ENCODE measurements at regions not wholly inside any gene's neighbourhood (a gene's known extent, or its start where the extent isn't known, plus 50 kb on each side); places are given as distances from the start of the nearest gene placed in this dataset.

DNA sequence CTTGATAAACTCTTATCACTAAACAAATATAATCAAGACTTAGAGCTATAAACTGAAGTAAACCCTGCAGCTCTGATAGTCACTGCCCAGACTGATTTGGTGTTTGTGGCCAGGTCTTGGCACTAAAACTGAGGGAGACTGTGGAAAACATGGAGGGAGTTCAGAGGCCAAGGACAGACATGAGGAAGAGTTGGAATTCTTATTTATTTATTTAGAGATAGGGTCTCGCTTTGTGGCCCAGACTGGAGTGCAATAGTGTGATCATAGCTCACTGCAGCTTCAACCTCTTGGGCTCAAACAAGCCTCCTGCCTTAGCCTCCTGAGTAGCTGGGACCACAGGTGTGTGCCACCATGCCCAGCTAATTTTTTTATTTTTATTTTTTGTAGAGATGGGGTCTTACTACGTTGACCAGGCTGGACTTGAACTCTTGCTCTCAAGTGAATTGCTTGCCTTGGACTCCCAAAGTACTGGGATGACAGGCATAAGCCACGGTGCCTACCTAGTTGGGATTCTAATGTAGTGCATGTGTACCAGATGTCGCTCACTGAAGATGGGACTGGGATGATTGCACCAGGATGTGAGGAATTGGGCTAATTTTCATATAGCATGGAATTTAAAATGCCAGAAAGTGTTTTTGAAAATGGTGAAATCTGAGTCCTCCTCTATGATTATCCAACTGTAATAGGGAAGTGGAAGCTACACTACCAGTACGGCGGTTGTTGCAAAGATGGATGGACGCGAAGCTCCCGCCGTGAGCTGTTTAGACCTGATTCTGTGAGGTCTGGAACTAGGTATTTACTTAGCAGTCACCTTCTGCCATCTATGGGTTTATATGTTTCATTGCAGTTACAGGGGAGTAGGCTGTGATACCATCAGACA is 52.7 kb upstream of the CTLA4 start (continued):
- TF ChIP-seq, protein P1, sequence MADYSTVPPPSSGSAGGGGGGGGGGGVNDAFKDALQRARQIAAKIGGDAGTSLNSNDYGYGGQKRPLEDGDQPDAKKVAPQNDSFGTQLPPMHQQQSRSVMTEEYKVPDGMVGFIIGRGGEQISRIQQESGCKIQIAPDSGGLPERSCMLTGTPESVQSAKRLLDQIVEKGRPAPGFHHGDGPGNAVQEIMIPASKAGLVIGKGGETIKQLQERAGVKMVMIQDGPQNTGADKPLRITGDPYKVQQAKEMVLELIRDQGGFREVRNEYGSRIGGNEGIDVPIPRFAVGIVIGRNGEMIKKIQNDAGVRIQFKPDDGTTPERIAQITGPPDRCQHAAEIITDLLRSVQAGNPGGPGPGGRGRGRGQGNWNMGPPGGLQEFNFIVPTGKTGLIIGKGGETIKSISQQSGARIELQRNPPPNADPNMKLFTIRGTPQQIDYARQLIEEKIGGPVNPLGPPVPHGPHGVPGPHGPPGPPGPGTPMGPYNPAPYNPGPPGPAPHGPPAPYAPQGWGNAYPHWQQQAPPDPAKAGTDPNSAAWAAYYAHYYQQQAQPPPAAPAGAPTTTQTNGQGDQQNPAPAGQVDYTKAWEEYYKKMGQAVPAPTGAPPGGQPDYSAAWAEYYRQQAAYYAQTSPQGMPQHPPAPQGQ (CRISPR knock-in tag; IDR thresholded peaks at IDR 0.05; ENCODE audit: borderline replicate concordance) = no peak
- TF ChIP-seq PITX1 (CRISPR knock-in tag; IDR thresholded peaks at IDR 0.05) = 0 out of 2 replicates have a peak, but pooled peaks have one; percentile 28
- TF ChIP-seq AHR (CRISPR knock-in tag; IDR thresholded peaks at IDR 0.05) = no peak
- no peak; the same call in 1 of the 2 replicates for TF ChIP-seq ZNF777 (CRISPR knock-in tag; IDR thresholded peaks at IDR 0.05)
- TF ChIP-seq ZFX (CRISPR knock-in tag; IDR thresholded peaks at IDR 0.05; ENCODE audit: low read depth) = no peak
- no peak for TF ChIP-seq ZNF615 (CRISPR knock-in tag; IDR thresholded peaks at IDR 0.05; ENCODE audit: borderline replicate concordance)
- TF ChIP-seq ZMAT3 (CRISPR knock-in tag; conservative IDR thresholded peaks at IDR 0.05) = no peak
- TF ChIP-seq MZF1 (CRISPR knock-in tag; IDR thresholded peaks at IDR 0.05; ENCODE audit: borderline replicate concordance) = no peak
- TF ChIP-seq, protein P2, sequence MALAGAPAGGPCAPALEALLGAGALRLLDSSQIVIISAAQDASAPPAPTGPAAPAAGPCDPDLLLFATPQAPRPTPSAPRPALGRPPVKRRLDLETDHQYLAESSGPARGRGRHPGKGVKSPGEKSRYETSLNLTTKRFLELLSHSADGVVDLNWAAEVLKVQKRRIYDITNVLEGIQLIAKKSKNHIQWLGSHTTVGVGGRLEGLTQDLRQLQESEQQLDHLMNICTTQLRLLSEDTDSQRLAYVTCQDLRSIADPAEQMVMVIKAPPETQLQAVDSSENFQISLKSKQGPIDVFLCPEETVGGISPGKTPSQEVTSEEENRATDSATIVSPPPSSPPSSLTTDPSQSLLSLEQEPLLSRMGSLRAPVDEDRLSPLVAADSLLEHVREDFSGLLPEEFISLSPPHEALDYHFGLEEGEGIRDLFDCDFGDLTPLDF (CRISPR knock-in tag; IDR thresholded peaks at IDR 0.05) = no peak
- peak; percentile 60 for TF ChIP-seq YY1 (IDR thresholded peaks at IDR 0.05; ENCODE audit: insufficient read depth, insufficient replicate concordance, low read depth, low read length)
- TF ChIP-seq, protein P3, sequence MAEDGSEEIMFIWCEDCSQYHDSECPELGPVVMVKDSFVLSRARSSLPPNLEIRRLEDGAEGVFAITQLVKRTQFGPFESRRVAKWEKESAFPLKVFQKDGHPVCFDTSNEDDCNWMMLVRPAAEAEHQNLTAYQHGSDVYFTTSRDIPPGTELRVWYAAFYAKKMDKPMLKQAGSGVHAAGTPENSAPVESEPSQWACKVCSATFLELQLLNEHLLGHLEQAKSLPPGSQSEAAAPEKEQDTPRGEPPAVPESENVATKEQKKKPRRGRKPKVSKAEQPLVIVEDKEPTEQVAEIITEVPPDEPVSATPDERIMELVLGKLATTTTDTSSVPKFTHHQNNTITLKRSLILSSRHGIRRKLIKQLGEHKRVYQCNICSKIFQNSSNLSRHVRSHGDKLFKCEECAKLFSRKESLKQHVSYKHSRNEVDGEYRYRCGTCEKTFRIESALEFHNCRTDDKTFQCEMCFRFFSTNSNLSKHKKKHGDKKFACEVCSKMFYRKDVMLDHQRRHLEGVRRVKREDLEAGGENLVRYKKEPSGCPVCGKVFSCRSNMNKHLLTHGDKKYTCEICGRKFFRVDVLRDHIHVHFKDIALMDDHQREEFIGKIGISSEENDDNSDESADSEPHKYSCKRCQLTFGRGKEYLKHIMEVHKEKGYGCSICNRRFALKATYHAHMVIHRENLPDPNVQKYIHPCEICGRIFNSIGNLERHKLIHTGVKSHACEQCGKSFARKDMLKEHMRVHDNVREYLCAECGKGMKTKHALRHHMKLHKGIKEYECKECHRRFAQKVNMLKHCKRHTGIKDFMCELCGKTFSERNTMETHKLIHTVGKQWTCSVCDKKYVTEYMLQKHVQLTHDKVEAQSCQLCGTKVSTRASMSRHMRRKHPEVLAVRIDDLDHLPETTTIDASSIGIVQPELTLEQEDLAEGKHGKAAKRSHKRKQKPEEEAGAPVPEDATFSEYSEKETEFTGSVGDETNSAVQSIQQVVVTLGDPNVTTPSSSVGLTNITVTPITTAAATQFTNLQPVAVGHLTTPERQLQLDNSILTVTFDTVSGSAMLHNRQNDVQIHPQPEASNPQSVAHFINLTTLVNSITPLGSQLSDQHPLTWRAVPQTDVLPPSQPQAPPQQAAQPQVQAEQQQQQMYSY (CRISPR knock-in tag; IDR thresholded peaks at IDR 0.05) = no peak
- TF ChIP-seq HOXA9 (CRISPR knock-in tag; IDR thresholded peaks at IDR 0.05; ENCODE audit: borderline replicate concordance) = no peak
- TF ChIP-seq MIER3 (CRISPR knock-in tag; IDR thresholded peaks at IDR 0.05; ENCODE audit: borderline replicate concordance) = no peak
- peak; percentile 72; the same call in 1 of the 2 replicates for TF ChIP-seq IRF2 (CRISPR knock-in tag; IDR thresholded peaks at IDR 0.05)
- no peak for TF ChIP-seq ZNF629 (CRISPR knock-in tag; conservative IDR thresholded peaks at IDR 0.05)
- no peak for TF ChIP-seq ZNF556 (CRISPR knock-in tag; IDR thresholded peaks at IDR 0.05; ENCODE audit: borderline replicate concordance)
- no peak for TF ChIP-seq SIX4 (CRISPR knock-in tag; IDR thresholded peaks at IDR 0.05)
- no peak for TF ChIP-seq SP4 (CRISPR knock-in tag; IDR thresholded peaks at IDR 0.05)
- TF ChIP-seq, protein P4, sequence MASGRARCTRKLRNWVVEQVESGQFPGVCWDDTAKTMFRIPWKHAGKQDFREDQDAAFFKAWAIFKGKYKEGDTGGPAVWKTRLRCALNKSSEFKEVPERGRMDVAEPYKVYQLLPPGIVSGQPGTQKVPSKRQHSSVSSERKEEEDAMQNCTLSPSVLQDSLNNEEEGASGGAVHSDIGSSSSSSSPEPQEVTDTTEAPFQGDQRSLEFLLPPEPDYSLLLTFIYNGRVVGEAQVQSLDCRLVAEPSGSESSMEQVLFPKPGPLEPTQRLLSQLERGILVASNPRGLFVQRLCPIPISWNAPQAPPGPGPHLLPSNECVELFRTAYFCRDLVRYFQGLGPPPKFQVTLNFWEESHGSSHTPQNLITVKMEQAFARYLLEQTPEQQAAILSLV (CRISPR knock-in tag; IDR thresholded peaks at IDR 0.05; ENCODE audit: borderline replicate concordance) = no peak
- TF ChIP-seq, protein P5, sequence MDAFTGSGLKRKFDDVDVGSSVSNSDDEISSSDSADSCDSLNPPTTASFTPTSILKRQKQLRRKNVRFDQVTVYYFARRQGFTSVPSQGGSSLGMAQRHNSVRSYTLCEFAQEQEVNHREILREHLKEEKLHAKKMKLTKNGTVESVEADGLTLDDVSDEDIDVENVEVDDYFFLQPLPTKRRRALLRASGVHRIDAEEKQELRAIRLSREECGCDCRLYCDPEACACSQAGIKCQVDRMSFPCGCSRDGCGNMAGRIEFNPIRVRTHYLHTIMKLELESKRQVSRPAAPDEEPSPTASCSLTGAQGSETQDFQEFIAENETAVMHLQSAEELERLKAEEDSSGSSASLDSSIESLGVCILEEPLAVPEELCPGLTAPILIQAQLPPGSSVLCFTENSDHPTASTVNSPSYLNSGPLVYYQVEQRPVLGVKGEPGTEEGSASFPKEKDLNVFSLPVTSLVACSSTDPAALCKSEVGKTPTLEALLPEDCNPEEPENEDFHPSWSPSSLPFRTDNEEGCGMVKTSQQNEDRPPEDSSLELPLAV (CRISPR knock-in tag; conservative IDR thresholded peaks at IDR 0.05; ENCODE audit: low read depth) = no peak

Measured in HepG2 (cell line).